GM23338 (cell line): ENCODE measurements at regions not wholly inside any gene's neighbourhood (a gene's known extent, or its start where the extent isn't known, plus 50 kb on each side); places are given as distances from the start of the nearest gene placed in this dataset.

Experiments
- CTCF ChIP-seq, 2 experiments: fragments of 200-600 bp in 1 of 2; sonication (generic) in 1 of 2; conservative IDR thresholded peaks; 2 replicates each; pipeline versions ENCODE4 v1.5.1 to v1.6.1; 2016 to 2017; ENCODE audit warnings: antibody characterized with exemption in 2 of 2, low read depth in 2 of 2, mild to moderate bottlenecking in 2 of 2, moderate library complexity in 1 of 2
- EZH2 ChIP-seq: fragments of 200-600 bp; sonication (generic); IDR thresholded peaks from one replicate; pipeline ENCODE4 v1.8.0; 2017; ENCODE audit warnings: antibody characterized with exemption, mild to moderate bottlenecking, low read depth; ENCODE audit not compliant: unreplicated experiment

- TF ChIP-seq CTCF (conservative IDR thresholded peaks at IDR 0.05; ENCODE audit: low read depth in 2 of 2) (no peak), EZH2 (no peak)
Measured at GRCh38 chr11:21909145-21909544, 283.7 kb upstream of the ANO5 start.
